GM21447 (cell line): ENCODE measurements at regions not wholly inside any gene's neighbourhood (a gene's known extent, or its start where the extent isn't known, plus 50 kb on each side); places are given as distances from the start of the nearest gene placed in this dataset.

ENCODE experiments used
- ATAC-seq: cut with Tn5 transposase; IDR thresholded peaks from one replicate; pipeline ENCODE4 v1.9.1; 2021; ENCODE audit not compliant: unreplicated experiment

GRCh38 chr3:99131876-99132275, 230.4 kb upstream of the DCBLD2 start:
- no peak for ATAC-seq

GRCh38 chr3:99128725-99129505, 227.4 kb upstream of the DCBLD2 start:
- ATAC-seq: no peak

GRCh38 chr3:99128235-99128634, 226.7 kb upstream of the DCBLD2 start:
- ATAC-seq: no peak

GRCh38 chr3:99126316-99126715, 224.8 kb upstream of the DCBLD2 start:
- ATAC-seq: no peak

GRCh38 chr3:99119385-99119784, 217.9 kb upstream of the DCBLD2 start:
- ATAC-seq: no peak

- ATAC-seq: no peak
These were observed 216.9 kb upstream of the DCBLD2 start for GRCh38 chr3:99118381-99118780.

- ATAC-seq: no peak
These were observed 213.2 kb upstream of the DCBLD2 start for GRCh38 chr3:99114565-99115291.

- ATAC-seq: no peak
These were observed 209.7 kb upstream of the DCBLD2 start for GRCh38 chr3:99111235-99111634.

- ATAC-seq: no peak
These were observed 208.9 kb upstream of the DCBLD2 start for GRCh38 chr3:99110401-99110800.

- no peak for ATAC-seq
These were observed 207.0 kb upstream of the DCBLD2 start for GRCh38 chr3:99108508-99108907.

- ATAC-seq: no peak
These were observed 193.1 kb upstream of the DCBLD2 start for GRCh38 chr3:99094606-99095005.

GRCh38 chr3:99087277-99087676, 185.8 kb upstream of the DCBLD2 start:
- ATAC-seq: no peak

GRCh38 chr3:99084826-99085225, 183.3 kb upstream of the DCBLD2 start:
- ATAC-seq: no peak

- ATAC-seq: no peak
These were observed 182.7 kb upstream of the DCBLD2 start for GRCh38 chr3:99084156-99084555.

- no peak for ATAC-seq
These were observed 169.6 kb upstream of the DCBLD2 start for GRCh38 chr3:99071096-99071495.

- no peak for ATAC-seq
These were observed 168.5 kb upstream of the DCBLD2 start for GRCh38 chr3:99069973-99070372.

GRCh38 chr3:99066863-99067262, 165.4 kb upstream of the DCBLD2 start:
- no peak for ATAC-seq

GRCh38 chr3:99049164-99049563, 147.7 kb upstream of the DCBLD2 start:
- ATAC-seq: no peak

- ATAC-seq: no peak
These were observed 140.3 kb upstream of the DCBLD2 start for GRCh38 chr3:99041747-99042146.

- ATAC-seq: no peak
These were observed 130.3 kb upstream of the DCBLD2 start for GRCh38 chr3:99031778-99032177.

- no peak for ATAC-seq
These were observed 122.2 kb upstream of the DCBLD2 start for GRCh38 chr3:99023590-99024192.

- no peak for ATAC-seq
These were observed 120.0 kb upstream of the DCBLD2 start for GRCh38 chr3:99021466-99021865.
